ENCODE measurements at regions not wholly inside any gene's neighbourhood (a gene's known extent, or its start where the extent isn't known, plus 50 kb on each side); places are given as distances from the start of the nearest gene placed in this dataset.

GRCh38 chr9:108197899-108198298 is 657.9 kb downstream of the ACTL7B start:
- Histone ChIP-seq H3K9me1 (ENCODE audit: control insufficient read depth, extremely low read depth, insufficient read depth, low read length) (no peaks in the 10 kb centered on the region), H3K4me1 (ENCODE audit: control insufficient read depth, extremely low read depth, insufficient read depth, low read length) (no peaks in the 10 kb centered on the region), H3K79me2 (ENCODE audit: control insufficient read depth, insufficient read depth, low read length) (no peaks in the 10 kb centered on the region), H3K4me3 (ENCODE audit: control insufficient read depth in 2 of 3, extremely low read depth in 1 of 3, insufficient read depth in 2 of 3, low read depth in 1 of 3, low read length in 3 of 3) (no peak overlapping the region), H2AFZ (ENCODE audit: control insufficient read depth, low read length) (no peak overlapping the region), H3K9me3 (ENCODE audit: control insufficient read depth, low read depth, low read length) (no peaks in the 10 kb centered on the region), H3K27ac (ENCODE audit: control insufficient read depth, insufficient read depth, low read length) (no peak overlapping the region), H3K9ac (ENCODE audit: control insufficient read depth, extremely low read depth, insufficient read depth, low read length) (no peak overlapping the region), H3K27me3 (ENCODE audit: control insufficient read depth, extremely low read depth, insufficient read depth, low read length) (no peaks in the 10 kb centered on the region), H3K36me3 (ENCODE audit: control insufficient read depth in 2 of 2, extremely low read depth in 1 of 2, insufficient read depth in 2 of 2, low read length in 2 of 2) (no peaks in the 10 kb centered on the region), H4K20me1 (ENCODE audit: control insufficient read depth, extremely low read depth, insufficient read depth, low read length) (no peaks in the 10 kb centered on the region), H3K4me2 (ENCODE audit: control insufficient read depth, extremely low read depth, insufficient read depth, low read depth, low read length) (no peak overlapping the region)
- dilution Hi-C loops (cut with MboI; ENCODE audit: extremely low pct_ligation_motif_present, low sequenced_read_pairs), result no loop called here
- DNase-seq (ENCODE audit: low read depth, low spot score) (no peak), FAIRE-seq (no peak)
- TF ChIP-seq EZH2 (IDR thresholded peaks at IDR 0.05; ENCODE audit: low read length) (no peak), CTCF (optimal IDR thresholded peaks at IDR 0.05 in 1 of 3, IDR thresholded peaks at IDR 0.05 in 1 of 3, conservative IDR thresholded peaks at IDR 0.05 in 1 of 3; ENCODE audit: extremely low read depth in 1 of 3, insufficient read depth in 2 of 3, low read length in 3 of 3) (no peak)

GRCh38 chr9:108197008-108197365 is 658.8 kb downstream of the ACTL7B start:
- dilution Hi-C loops (cut with MboI; ENCODE audit: extremely low pct_ligation_motif_present, low sequenced_read_pairs), result no loop called here
- Histone ChIP-seq H3K9me3 (ENCODE audit: control insufficient read depth, low read depth, low read length) (no peaks in the 10 kb centered on the region), H3K79me2 (ENCODE audit: control insufficient read depth, insufficient read depth, low read length) (no peaks in the 10 kb centered on the region), H3K36me3 (ENCODE audit: control insufficient read depth in 2 of 2, extremely low read depth in 1 of 2, insufficient read depth in 2 of 2, low read length in 2 of 2) (no peaks in the 10 kb centered on the region), H3K27ac (ENCODE audit: control insufficient read depth, insufficient read depth, low read length) (no peak overlapping the region), H3K4me3 (ENCODE audit: control insufficient read depth in 2 of 3, extremely low read depth in 1 of 3, insufficient read depth in 2 of 3, low read depth in 1 of 3, low read length in 3 of 3) (no peak overlapping the region), H2AFZ (ENCODE audit: control insufficient read depth, low read length) (no peak overlapping the region), H3K27me3 (ENCODE audit: control insufficient read depth, extremely low read depth, insufficient read depth, low read length) (no peaks in the 10 kb centered on the region), H4K20me1 (ENCODE audit: control insufficient read depth, extremely low read depth, insufficient read depth, low read length) (no peaks in the 10 kb centered on the region), H3K4me2 (ENCODE audit: control insufficient read depth, extremely low read depth, insufficient read depth, low read depth, low read length) (no peak overlapping the region), H3K4me1 (ENCODE audit: control insufficient read depth, extremely low read depth, insufficient read depth, low read length) (no peaks in the 10 kb centered on the region), H3K9me1 (ENCODE audit: control insufficient read depth, extremely low read depth, insufficient read depth, low read length) (no peaks in the 10 kb centered on the region), H3K9ac (ENCODE audit: control insufficient read depth, extremely low read depth, insufficient read depth, low read length) (no peak overlapping the region)
- TF ChIP-seq EZH2 (IDR thresholded peaks at IDR 0.05; ENCODE audit: low read length) (no peak), CTCF (optimal IDR thresholded peaks at IDR 0.05 in 1 of 3, IDR thresholded peaks at IDR 0.05 in 1 of 3, conservative IDR thresholded peaks at IDR 0.05 in 1 of 3; ENCODE audit: extremely low read depth in 1 of 3, insufficient read depth in 2 of 3, low read length in 3 of 3) (no peak)
- no peak for DNase-seq (ENCODE audit: low read depth, low spot score)
- FAIRE-seq, result no peak

Data from keratinocyte (primary cell).